Bone marrow (tissue), 2 donors: ENCODE measurements at regions not wholly inside any gene's neighbourhood (a gene's known extent, or its start where the extent isn't known, plus 50 kb on each side); places are given as distances from the start of the nearest gene placed in this dataset.
"Not testable (repeated sequence)": the region's sequence is repeated elsewhere in the genome, so short reads cannot be mapped to it uniquely, and the experiment has no call there.

Experiments
- DNase-seq, 2 donors: peaks; one replicate each; lab custom pipeline; 2025; lab: John Stamatoyannopoulos, UW

DNA sequence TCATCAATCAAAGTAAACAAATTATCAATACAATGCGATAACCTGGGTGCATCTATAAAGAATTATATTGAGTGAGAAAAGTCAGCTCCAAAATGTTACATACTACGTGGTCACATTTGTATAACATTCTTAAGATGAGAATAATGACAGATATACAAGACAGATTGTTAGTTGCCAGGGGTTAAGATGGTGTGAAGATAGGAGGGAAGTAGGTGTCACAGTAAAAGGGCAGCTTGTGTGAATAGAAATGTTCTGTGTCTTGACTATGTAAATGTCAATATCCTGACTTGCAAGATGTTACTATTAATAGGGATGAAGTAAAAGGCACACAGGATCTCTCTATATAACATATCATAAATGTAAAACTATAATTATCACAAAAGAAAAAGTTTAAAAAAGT is 611.2 kb upstream of the SPRY2 start:
- no peak for DNase-seq

DNA sequence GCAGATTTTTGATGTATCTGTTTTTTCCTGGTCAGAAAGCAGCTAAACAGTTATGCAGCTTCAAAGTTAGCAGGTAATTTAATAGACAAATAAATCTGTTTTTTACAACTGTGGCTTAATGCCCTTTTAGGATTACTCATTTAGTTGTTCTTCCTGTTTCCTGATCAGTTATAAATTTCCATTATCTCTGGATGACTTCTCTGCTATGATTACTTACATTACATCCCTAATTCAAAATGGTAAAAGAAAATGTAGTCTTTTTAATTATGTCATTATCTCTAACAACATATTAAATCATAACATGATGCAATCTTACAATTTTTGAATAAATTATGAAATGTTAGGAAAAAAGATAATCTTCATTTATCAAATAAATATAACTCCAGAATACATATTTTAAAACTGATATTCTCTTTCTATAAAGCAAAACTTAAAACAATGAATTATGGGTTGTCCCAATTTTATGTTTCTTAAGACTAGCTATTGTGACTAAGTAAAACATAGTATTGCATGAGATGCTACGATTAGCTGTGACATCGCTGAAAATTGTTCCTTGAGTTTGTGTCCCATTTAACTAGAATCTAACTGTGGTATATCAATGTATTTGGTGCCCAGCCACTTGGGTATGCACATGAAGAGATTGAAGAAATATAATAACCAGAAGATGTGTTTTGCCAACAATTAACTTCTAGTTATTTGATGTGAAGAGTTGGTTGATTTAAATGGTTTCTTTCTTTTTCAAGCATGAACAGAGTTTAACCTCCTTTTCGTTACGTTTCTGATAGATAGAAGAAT is 605.3 kb upstream of the SPRY2 start:
- no peak for DNase-seq

DNA sequence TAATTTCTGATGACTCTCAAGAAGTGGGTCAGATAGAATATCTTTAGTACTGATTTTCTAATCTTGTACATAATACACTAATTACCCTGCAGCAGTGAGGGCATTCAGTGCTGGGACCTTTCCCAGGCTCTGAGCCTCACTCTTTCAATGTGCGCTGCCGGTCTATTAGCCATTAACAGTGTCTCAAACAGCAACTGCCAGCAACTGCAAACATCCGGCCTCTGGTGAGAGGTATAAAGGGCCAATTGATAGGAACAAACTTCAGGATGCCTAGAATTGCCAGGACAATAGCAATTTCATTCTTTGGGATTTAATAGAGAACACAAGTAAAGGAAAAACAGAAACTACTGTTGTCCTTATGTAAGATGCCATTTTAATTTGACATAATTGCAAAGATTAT is 604.4 kb upstream of the SPRY2 start:
- no peak for DNase-seq

DNA sequence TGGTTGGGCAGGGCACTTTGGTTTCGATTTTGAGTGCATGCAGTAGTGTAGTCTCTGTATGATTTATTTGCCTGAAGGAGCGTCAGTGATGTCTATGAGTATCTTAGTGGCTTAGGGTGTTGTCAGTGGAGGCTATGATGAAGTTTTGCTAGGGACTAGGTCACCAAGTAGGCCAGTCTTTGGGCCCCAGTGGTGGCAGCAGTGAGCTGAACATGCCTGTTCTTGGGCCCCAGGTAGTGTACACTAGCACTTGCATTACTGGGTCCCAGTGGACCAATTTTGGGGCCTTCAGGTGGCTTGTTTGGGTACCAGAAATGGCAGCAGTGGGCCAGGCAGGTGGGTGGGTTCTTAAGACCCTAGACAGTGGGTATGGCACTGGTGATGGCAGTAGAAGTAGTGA is 598.7 kb upstream of the SPRY2 start:
- DNase-seq, result no peak

DNA sequence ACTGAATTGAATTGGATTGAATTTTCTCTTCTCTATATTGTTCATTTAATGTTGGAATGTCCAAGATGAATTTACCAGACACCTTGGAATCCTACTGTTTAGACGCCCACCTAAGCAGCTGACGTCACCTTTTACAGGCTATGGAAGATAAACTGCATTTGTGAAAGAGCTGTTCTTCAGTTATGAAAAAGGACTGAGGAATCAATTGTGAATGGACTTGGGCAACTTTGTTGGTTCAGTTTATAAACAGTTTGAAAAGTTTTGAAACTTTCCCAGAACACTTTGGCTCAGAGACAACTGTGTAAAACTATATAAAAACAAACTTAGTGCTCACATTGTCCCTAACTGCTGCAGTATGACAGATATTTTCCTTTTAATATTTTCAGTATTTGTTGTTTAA is 590.8 kb upstream of the SPRY2 start:
- no peak for DNase-seq

DNA sequence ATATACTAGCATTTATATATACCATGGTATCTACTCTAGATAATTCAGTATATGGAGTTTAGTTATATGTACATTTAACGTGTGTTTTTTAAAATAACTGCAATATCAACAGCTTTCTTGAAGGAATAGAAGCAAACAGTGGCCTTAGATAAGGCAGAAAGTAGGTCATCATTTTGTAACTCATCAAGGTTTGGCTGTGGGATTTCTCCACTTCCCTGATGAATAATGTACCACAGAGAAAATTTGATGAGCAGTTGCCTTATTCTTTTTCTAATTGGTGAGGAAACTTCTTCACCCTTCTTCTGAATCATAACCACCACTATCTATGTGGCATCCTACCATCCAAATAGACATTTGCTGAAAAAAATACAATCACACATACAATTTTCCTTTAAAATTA is 590.2 kb upstream of the SPRY2 start:
- no peak for DNase-seq

DNA sequence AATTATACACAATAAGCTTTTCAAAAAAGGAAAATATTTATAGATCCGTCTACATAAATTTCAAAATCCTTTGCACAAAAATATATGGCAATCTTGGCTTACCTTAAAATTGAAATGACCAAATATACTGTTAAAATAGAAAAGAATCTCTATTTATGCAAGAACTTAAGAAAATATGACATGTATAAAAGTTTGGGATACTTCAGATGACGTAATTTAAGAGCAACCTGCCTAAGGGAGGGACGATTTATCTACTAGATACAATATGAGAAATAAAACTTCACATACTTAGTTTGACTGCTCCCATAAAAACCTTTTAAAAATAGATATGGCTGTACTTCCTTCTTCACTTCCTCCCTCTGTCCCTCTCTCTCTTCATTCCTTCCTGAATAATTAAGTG is 587.3 kb upstream of the SPRY2 start:
- no peak for DNase-seq

DNA sequence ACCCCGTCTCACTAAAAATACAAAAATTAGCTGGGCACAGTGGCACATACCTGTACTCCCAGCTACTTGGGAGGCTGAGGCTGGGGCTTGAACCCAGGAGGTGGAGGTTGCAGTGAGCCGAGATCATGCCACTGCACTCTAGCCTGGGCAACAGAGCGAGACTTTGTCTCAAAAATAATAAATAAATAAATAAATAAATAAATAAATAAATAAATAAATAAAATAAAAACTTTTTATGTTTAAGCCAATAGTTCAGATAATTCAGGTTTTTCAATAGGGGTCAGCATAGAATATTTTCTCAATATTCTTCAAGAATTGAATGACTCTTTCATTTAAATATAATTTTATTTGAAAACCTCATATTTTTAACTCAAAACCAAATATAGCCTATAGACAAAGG is 585.1 kb upstream of the SPRY2 start:
- DNase-seq, result not testable (repeated sequence)

DNA sequence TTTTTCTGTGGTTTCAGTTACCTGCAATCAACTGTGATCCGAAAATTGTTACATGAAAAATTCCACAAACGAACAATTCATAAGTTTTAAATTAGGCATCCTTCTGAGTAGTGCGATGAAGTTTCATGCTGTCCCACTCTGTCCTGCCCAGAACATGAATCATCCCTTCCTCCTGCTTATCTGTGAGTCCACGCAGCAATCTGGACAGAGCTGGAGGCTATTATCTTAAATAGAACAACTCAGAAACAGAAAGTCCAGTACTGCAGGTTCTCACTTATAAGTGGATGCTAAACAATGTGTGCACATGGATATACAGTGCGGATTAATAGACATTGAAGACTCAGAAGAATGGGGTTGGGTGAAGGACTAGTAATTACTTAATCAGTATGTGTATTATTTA is 583.7 kb upstream of the SPRY2 start:
- no peak for DNase-seq

DNA sequence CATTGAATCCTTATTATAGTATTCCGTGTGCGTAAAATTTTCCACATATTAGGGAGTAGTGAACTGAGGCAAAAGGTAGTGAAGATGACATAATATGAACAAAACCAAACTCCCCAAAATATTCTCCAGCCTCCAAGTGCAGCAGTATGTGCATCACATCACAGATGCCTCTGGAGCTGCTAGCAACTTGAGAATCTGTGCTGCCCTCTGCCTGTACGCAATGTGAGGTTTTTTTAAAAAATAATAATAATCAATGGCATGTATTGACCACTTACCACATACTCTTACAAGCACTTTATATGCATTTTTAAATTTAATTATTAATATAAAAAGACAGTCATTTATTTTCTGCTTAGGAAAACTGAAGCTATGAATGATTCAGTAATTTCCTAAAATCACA is 583.0 kb upstream of the SPRY2 start:
- no peak for DNase-seq

DNA sequence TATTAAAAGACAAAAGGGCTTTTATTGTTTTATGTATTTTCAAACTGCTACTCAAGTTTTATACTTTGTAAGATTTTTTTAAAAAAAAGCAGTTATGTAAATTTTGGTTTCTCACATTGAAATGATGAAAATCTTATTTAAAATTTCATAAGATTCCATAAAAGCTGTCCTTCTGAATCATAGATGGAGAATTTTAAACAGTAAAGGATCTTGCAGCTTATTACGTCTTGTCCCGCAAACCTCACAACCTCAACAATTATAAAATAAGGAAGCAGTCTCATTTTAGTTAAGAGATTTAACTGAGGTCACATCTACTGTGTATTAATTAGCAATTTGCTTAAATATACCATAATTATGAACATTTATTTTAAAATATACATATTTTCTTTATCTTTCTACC is 581.0 kb upstream of the SPRY2 start:
- no peak for DNase-seq

DNA sequence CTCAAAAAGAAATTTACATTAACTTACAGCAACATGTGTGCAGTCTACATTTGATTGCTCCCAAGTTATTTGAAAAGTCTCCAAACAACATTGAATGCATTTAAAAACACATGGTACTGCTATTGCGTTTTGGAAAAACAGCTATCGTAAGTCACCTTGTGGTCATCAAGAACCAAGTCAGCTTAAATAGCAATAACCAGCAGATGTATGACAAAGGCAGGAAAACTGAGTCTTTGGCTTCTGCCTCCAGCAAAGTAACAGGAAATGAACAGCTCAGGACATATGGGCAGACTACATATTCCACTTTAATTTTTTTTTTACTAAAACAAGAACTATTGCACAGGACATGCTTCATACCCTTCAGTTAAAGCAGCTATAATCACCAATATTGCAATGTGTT is 580.6 kb upstream of the SPRY2 start:
- no peak for DNase-seq

DNA sequence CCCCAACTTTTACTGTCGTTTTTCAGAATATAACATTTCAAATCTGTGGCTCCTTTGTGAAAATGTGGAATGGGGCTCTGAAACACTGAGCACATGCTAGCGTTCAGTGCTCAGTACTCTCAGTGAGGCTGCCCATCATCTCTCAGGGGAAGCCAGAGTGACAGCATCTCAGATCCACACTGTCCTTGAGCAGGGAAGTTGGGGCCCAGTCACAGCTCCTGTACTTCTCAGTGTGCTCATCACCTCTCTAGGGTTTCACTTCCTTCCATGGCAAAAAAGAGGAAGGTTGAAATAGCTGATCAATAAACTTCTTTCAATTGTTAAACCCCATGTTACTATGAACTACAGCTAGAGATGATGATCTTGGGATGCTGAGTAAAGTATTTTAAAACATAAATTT is 565.9 kb upstream of the SPRY2 start:
- no peak for DNase-seq

DNA sequence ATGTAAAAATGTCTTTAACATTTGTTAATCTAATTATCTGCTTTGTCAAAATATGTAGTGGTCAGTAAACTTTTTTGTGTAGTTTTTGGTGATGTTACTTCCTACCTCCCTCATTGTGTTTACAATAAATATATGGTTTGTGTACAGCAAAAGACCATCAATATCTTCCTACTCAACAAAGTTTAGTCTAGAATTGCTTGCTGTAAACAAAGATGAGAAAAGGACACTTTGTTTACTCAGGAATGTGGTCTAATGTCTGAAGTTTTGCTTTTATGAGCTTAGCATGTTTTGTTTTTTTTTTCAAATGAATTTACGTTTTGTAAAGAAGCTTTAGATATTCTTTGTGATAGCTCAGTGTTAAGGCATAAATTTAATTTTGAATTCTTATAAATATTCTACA is 563.5 kb upstream of the SPRY2 start:
- no peak for DNase-seq

DNA sequence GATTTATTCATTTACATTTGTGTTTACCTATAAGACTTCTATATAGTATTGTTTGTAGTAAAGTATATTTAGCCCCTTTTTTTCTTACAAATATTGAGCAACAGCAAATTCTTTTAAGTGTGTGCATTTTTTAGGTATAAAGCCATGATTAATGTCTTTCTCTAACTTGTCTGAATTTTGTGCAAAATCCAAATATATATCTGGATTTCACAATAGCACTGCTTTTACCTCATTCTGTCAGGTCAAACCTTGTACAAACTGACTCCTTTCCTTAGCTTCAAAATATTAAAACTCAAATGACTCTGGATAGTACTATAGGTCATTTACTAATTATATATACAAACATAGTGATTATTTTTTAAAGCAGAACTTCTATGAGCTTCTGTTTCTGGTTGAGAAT is 563.0 kb upstream of the SPRY2 start:
- no peak for DNase-seq

DNA sequence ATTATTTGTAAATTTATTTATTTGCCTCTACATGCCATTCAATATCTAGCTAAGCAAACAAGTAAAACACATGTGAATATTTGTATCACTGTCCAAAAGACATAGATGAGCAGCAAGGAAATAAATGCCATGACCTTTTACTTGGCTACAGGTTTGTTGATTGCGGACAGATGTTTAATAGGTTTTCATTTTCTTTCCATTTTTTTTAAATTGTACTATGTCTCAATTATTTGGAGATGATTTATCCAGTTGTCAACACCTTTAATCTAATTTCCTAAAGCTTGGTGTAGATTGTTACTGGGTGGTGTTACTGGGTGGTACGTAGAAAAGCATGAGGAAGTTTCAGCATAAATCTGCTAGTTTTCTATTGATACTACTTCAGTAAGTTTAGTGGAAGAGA is 560.6 kb upstream of the SPRY2 start:
- DNase-seq, result no peak

DNA sequence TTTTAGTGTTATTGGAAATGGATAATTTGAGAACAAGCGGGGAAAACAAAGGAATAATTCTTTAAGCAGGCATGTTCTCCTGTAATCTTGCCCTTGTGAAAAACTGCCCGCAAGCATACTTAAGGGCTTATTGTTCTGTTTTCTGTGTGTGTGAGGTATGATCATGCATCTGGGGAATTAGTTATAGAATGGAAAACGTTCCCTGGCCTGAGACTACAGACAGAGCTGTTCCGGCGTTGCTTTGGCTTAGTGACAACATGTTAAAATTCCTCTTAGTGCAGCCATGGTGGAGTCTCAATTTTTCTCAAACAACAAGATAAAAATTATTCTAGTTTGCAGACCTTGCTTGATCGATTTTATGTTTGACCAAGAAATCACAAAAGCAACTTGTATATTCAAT is 560.2 kb upstream of the SPRY2 start:
- DNase-seq, result no peak

DNA sequence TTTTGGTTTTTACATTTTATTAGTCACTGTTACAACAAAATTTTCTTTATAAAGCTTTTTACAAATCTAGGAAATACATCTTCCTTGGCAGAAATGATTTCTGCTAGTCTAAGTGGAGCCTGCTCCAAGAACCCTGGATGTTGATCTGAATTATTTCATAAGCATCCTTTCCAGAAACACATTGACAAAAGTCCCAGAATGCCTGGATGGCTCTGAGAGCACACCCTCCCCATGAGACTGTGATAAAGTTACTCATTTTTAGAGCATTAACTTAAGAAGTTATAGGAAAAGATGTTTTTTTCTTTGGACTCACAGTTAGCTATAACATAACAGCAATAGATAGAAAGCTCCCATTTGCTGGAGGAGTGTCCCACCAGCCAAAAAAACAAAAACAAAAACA is 559.6 kb upstream of the SPRY2 start:
- no peak for DNase-seq

DNA sequence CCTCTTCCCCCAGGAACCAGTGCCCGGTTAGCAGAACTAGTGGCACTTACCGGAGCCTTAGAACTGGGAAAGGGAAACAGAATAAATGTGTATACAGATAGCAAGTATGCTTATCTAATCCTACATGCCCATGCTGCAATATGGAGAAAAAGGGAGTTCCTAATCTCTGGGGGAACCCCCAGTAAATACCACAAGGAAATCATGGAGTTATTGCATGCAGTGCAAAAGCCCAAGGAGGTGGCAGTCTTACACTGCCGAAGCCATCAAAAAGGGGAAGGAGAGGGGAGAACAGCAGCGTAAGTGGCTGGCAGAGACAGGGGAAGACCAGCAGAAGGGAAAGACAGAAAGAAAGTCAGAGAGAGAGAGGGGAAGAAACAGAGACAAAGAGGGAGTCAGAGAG is 556.7 kb upstream of the SPRY2 start:
- DNase-seq, result not testable (repeated sequence)

DNA sequence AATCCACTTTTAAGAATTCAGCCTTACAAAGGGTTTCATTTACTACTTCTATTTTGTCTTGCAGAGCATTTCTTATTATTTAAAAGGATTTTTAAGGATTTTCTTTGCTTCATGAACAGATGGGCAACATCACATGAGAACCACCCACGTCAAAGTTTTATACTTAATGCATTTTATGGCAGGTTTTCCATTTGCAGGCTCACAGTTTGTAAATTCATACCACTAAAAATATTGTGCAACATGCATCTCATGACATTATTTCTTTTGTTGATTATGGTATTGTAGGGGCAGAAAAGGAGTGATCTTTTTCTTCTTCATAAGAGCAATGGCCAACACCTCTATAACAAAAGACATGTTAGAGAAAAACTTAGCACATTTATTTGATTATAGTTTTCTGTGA is 554.0 kb upstream of the SPRY2 start:
- DNase-seq, result no peak

DNA sequence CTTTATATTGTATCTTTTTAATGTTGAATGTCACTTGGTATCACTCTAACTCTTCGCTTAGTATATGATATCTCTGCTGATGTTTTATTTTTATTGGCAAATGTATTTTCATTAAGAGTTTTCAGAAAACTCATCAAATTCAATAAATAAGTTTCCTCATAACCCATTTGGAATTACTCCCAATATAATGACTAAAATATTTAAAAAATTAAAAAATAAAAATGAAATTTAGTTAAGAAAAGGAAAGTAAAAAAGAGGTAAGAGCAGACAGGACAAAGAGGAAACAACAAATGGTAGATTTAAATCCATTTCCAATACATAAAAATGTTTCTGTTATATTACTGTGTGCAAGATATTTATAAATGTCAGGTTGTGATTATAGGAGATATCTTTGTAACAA is 548.9 kb upstream of the SPRY2 start:
- DNase-seq, result no peak

DNA sequence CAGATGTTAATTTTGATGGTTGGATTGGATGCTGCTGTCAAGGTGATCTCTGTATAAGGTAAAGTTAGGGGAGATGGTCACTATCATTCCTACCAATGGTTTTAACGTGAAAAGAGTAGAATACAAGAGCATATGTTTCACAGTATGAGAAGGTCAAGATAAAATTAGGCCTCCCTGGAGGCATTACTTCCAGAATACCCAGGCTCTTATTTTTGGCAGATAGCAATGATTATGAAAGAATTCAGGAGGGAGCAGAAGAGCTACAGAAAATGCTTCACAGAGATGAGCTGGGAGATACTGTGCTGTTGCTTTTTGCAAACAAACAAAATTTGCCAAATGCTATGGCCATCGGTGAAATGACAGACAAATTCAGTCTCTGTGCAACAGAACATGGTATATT is 547.5 kb upstream of the SPRY2 start:
- no peak for DNase-seq

DNA sequence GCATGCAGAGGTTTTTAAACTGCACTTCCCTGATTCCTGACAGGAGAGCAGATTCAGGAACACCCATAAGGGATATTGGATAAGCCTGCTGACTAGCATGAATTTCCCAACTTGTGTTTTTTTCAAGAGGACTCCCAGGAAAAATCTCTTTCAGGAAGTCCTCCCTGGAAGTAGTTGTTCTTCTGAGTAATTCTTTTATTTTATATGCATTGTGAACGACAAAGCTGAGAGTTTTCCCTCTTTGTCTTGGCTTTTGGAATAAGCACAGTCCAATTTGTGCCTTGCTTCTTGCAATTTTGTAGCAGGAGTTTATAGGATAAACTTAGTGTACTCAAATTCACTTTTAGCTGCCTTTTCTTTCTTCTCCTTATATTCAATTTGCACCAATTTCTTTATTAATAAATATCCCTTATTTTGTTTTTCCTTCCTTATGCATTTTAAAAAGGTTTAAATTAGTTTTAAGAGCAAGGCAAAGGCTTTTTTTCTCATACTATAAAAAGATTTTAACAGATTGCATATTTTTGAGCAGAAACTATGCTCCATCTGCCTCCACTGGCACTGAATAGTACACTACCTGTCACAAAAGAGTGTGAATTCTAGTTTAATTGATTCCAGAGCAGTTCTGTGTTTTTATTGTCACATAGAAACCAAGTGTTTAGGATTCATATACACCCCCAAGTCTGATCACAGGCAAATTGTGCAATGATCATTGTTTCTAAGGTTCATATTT is 543.3 kb upstream of the SPRY2 start:
- DNase-seq, result no peak

DNA sequence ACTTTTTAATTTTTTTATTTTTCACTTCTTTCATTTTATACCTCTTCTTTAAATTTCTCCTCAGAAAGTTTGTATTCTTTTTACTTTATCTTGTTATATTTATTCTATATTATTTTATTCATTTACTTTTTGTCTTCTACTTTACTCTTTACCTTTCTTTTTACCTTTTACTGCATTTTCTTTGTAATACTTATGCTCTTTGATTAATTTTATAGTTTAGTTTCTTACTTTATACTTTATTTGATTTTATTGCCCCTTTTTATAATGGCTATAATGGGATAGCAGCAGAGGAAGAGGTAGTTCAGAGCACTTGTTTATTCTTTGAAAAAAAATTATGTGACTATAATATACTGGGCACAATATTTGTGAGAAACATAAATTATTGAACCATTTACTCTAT is 542.6 kb upstream of the SPRY2 start:
- no peak for DNase-seq
